Stimulated activated CD8-positive, alpha-beta memory T cell treated with anti-CD3 and anti-CD28 coated beads, Interleukin-4, amount 100 ng/mL, for 24 hours (primary cell): ENCODE measurements at regions not wholly inside any gene's neighbourhood (a gene's known extent, or its start where the extent isn't known, plus 50 kb on each side); places are given as distances from the start of the nearest gene placed in this dataset.

Source experiments
- DNase-seq: peaks from one replicate; pipeline ENCODE4 v3.0.0-alpha.2; 2020; ENCODE audit warnings: low read depth

DNA sequence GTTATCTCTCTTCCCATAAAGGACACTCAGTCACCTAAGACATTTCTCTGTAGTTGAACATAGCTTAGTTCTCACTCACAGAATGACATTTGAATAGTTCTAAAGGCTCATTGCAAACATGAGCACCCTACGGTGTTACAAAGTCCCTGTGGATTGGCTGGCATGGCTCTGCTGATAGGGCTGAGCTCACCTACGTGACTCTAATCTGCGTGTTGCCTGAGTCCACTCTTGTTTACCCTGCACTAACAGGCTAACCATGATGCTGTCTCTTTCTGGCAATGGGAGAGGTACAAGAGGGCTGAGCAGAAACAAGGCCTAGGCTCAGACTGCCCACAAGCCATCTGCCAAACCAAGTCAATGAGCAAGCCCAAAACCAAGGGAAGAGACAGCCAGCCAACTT lies 103.6 kb downstream of the PALM2AKAP2 start:
- DNase-seq, result no peak

- DNase-seq, result no peak
Observed at GRCh38 chr9:109886041-109886440, 106.0 kb downstream of the PALM2AKAP2 start.

GRCh38 chr9:109886617-109887016 lies 106.6 kb downstream of the PALM2AKAP2 start:
- DNase-seq, result no peak

DNA sequence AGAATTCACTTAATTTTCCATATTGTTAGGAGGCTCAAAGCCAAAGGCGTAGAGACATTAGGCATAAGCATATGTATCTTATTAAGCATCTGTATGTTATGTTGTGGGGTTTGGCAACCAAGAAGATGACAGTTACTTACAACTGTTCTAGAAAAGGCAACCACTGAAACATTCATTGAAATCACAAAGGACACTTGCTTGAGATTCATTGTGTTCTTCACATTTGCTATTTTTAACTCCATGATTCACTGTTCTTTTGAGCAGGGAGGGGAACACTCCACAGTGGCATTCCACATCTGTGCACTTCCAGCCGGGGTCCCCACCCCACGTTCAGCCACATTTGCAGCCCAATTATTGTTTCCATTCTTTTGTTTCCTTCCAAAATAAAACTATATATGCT lies 107.1 kb downstream of the PALM2AKAP2 start:
- no peak for DNase-seq

GRCh38 chr9:109888695-109889094 lies 108.7 kb downstream of the PALM2AKAP2 start:
- DNase-seq, result no peak

GRCh38 chr9:109889456-109889855 lies 109.5 kb downstream of the PALM2AKAP2 start:
- no peak for DNase-seq

DNA sequence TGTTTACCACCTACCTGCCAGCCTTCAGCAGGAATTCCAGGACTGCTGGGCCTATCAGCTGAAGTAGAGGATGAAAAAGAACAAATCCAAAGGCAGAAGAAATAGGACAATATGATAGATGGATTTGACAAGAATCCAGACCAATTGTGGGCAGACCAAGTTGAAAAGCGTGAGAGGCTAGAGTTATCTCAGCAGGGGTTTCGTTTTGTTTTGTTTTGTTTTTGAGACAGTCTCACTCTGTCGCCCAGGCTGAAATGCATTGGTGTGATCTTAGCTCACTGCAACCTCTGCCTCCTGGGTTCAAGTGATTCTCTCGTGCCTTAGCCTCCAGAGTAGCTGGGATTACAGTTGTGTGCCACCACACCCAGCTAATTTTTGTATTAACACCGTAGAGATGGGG lies 113.2 kb downstream of the PALM2AKAP2 start:
- DNase-seq, result no peak

GRCh38 chr9:109894473-109894872 lies 114.5 kb downstream of the PALM2AKAP2 start:
- DNase-seq, result no peak

- no peak for DNase-seq
Observed at GRCh38 chr9:109894921-109895758, 115.1 kb downstream of the PALM2AKAP2 start.

DNA sequence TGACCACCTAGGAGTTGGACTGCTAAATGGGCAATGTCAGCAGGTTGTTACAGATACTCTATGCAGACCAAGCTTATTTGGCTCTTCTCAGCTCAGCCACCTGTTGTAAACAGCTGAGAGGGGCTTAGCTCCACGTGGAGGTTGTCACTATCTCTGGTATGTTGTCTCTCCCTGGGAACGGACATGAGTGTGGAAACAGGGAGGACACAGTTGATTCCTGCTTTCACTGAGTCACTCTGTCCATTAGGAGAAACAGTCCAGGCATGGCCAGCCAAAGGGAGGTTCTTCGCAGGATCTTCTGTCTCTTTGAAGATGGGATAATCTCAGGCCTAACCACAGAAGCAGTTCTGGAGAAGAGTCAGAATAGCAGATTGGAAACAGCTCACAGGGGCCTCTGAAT lies 121.2 kb downstream of the PALM2AKAP2 start:
- DNase-seq, result no peak

GRCh38 chr9:109903515-109904138 lies 123.6 kb downstream of the PALM2AKAP2 start:
- DNase-seq, result peak; percentile 14

- DNase-seq, result no peak
Observed at GRCh38 chr9:109904666-109905065, 124.7 kb downstream of the PALM2AKAP2 start.

DNA sequence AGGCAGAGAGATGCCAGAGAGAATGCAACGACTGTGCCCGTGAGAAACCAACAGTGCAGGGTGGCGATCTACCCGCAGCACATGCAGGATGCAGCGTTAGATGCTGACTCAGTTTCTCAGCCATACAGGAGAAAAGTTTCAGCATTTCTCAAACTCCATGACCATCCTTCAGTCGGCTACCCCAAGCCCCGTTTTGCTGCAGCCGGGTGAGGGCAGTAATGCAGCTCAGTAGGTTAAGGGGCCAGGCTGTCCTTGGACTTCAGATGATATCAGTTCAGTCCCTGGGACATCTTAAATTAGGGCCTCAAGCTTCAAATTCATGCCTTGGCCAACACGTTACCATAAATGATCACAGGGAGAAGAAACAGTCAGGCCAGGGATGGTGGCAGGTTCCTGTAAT lies 125.5 kb downstream of the PALM2AKAP2 start:
- no peak for DNase-seq

DNA sequence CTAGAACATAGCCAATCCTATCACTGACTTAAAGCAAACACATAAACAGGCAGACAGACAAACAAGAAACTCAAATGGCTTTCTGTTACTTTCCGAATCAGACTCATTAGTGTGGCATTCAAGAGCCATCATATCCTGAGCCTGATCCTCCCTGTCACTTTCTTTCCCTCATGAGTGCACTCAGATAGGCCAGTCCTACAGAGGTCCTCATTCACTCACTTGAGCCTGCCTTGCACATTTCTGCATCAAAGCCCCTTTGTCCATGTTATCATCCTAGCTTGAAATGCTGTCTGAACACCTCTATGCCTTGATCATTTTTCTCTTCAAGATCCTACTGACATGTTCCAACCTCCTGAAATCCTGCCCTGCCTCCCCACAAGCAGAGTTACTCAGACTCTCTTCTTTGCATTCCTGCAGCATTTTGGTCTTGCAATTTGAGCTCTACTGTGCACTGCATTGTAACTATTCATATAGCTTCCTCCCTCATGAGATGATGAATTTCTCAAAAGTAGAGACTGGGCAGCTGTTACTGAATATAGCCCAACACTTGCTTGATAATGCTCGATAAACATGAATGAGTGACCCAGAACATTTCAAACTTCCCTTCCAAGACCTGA lies 126.9 kb downstream of the PALM2AKAP2 start:
- no peak for DNase-seq

DNA sequence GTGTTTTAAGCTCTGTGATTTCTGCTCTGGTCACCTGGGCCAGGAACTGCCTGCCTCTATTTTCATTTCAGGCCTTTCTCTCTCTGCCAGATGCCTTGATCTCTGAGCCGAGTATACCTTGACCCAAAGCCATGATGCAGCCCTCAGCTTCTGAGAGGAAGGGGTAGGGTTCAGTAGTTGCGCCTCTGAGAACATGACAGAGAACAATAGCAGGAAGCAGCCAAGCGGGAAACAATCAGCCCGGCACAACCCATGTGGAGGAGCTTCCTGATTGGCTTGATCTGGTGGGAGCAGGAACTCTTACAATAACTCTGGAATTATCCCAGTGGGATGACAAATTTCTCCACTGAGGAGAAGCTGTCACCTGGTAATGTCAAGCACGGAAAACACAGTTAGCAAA lies 127.4 kb downstream of the PALM2AKAP2 start:
- no peak for DNase-seq

DNA sequence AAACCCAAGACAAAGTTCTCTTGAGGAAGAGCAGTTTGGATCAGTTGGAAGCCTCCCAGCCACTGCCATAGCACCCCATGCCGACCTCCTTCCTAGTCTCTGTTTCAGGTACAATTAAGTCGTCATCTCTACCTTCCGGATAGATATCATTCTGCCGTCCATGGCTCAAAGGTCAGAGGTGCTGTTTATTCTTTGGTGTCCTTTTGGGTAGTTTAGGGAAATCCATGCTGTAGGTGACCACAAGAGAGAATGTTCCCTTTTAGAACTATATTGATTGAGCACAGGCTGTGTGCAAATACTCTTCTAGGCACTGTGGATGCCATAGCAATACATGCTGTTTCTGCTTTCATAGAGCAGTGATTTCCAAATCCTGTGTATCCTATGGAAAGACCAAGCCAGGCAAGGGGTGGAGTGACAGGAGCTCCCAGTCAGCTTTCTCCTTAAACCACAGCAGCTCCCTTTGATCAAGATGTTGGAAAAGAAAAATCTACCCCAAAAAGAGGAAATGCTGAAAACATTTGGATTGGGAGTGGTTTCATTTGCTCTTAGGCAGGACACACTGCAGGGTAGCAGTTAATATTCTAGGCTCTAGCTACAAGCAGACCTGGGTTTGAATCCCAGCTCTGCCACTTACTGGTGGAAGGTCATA lies 127.9 kb downstream of the PALM2AKAP2 start:
- no peak for DNase-seq

GRCh38 chr9:109908459-109909390 lies 128.7 kb downstream of the PALM2AKAP2 start:
- no peak for DNase-seq

DNA sequence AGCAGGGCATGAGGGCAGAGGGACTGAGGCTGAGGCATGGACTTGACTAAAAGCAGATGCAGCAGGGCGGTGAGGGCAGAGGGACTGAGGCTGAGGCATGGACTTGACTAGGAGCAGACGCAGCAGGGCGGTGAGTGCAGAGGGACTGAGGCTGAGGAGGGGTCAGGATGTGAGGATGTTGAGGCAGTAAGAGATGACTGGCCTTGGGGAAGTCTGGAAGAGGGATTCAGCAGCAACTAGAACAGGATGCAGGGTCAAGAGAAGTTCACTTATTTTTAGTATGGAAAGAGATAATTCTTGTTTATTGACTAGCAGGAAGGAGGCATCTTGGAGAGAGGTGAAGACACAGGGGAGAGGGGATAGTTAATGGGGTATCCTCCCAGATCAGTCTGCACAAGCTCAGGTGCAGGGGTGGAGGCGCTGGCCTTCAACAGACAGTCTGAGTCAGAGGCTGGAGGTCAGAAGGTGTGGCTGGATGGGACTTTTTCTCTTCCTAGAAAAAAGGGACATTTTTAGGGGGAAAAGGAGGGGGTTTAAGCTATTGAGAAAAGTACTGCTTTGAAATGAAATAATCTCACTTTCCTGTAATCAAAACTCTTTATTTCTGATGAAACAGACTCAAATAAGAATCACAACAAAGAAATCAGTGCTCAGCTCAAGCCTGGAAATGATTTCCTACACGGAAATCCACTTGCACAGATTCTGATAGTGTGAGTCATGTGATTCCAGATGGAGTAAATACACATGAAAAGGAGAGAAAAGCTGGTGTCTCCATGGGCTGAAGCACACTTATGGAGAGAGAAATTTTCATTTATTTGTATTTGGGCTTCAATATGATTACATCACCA lies 130.9 kb downstream of the PALM2AKAP2 start:
- DNase-seq, result no peak

- no peak for DNase-seq
Observed at GRCh38 chr9:109912082-109912582, 132.1 kb downstream of the PALM2AKAP2 start.

DNA sequence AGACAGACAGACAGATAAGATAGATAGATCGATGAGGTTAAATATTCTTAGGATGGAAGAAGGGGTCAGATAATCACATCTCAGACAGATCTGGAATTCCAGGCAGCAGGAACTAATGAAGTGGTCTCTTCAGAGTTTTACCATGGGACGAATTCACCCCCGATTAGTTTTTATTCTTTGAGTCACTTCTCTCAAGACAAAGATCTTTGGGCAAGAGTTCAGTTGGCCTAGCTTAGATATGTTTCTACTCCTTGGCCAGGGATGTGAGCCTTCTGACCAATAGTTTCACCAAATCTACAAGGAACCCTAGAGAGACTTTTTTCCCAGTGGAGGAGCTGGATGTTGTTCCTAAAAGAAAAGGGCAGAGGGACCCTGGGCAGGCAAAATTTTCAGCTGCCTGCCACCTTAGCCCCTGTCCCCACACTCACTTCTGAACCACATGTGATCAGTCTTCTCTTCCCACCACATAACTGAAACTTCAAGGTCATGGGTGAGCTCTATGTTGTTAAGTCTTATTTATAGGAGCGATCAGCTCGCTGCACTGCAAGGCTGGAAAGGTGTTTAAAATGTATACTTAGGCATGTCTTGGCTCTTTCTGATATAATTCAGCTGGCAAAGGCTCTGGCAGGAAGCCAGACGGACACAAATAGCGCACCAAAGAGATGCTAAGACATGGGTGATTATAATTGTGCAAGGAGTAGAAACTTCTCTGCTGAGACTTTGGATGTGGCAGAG lies 132.9 kb downstream of the PALM2AKAP2 start:
- no peak for DNase-seq
